Naive thymus-derived CD4-positive, alpha-beta T cell (primary cell): ENCODE measurements at regions not wholly inside any gene's neighbourhood (a gene's known extent, or its start where the extent isn't known, plus 50 kb on each side); places are given as distances from the start of the nearest gene placed in this dataset.

ENCODE experiments used
- ATAC-seq: fragments of 150-1000 bp; cut with Tn5 transposase; 2 replicates; pipeline ENCODE4 v1.10.0; 2021; ENCODE audit warnings: mild to moderate bottlenecking, moderate library complexity
- CTCF ChIA-PET: fragments of 350-600 bp; sonication (Branson Sonifier 250); formaldehyde crosslinking; loops from one replicate; lab custom pipeline; 2021; ENCODE audit warnings: antibody characterized with exemption; lab: Charles Lee
- POLR2A ChIA-PET: fragments of 350-600 bp; sonication (Branson Sonifier 250); formaldehyde crosslinking; loops from one replicate; lab custom pipeline; 2021; ENCODE audit warnings: antibody characterized with exemption, inconsistent platforms; lab: Charles Lee
- DNase-seq, 9 donors: peaks; one replicate each; pipeline versions ENCODE4 v3.0.0 to v3.0.0-alpha.2; 2020 to 2022; ENCODE audit warnings: mixed read lengths in 1 of 9
- H3K27ac ChIP-seq: one replicate; pipeline ENCODE4 v1.7.0; 2013; ENCODE audit warnings: mild to moderate bottlenecking, low read depth, low read length, moderate library complexity
- H3K27me3 ChIP-seq, 2 donors: one replicate each; pipeline ENCODE4 v1.7.0; 2013; ENCODE audit warnings: low read length in 2 of 2, mild to moderate bottlenecking in 2 of 2, moderate library complexity in 2 of 2; ENCODE audit not compliant: control insufficient read depth in 2 of 2, insufficient read depth in 2 of 2
- H3K36me3 ChIP-seq, 3 experiments: 1 replicate in 2 of 3; 2 replicates in 1 of 3; pipeline ENCODE4 v1.7.0; 2013; ENCODE audit warnings: low read length in 3 of 3, mild to moderate bottlenecking in 3 of 3, moderate library complexity in 1 of 3; ENCODE audit not compliant: insufficient read depth in 3 of 3, control insufficient read depth in 2 of 3
- H3K4me1 ChIP-seq, 2 donors: one replicate each; pipeline ENCODE4 v1.7.0; 2013; ENCODE audit warnings: low read length in 2 of 2, mild to moderate bottlenecking in 2 of 2, moderate library complexity in 1 of 2; ENCODE audit not compliant: control insufficient read depth in 2 of 2, insufficient read depth in 2 of 2
- H3K4me3 ChIP-seq: 2 replicates; pipeline ENCODE4 v1.7.0; 2013; ENCODE audit warnings: mild to moderate bottlenecking, low read length
- H3K9me3 ChIP-seq, 3 experiments: 1 replicate in 2 of 3; 2 replicates in 1 of 3; pipeline ENCODE4 v1.7.0; 2013; ENCODE audit warnings: low read length in 3 of 3; ENCODE audit not compliant: control insufficient read depth in 2 of 3
- H3K27ac Mint-ChIP-seq, 9 donors: one replicate each; pipeline ENCODE4 v1.8.0; 2020 to 2022; ENCODE audit warnings: mixed read lengths in 9 of 9, mild to moderate bottlenecking in 8 of 9, moderate library complexity in 5 of 9, inconsistent platforms in 2 of 9
- H3K27me3 Mint-ChIP-seq, 5 donors: one replicate each; pipeline ENCODE4 v1.8.0; 2021 to 2022; ENCODE audit warnings: mixed read lengths in 5 of 5, mild to moderate bottlenecking in 1 of 5
- H3K36me3 Mint-ChIP-seq, 5 donors: one replicate each; pipeline ENCODE4 v1.8.0; 2020 to 2022; ENCODE audit warnings: mixed read lengths in 5 of 5, mild to moderate bottlenecking in 3 of 5, inconsistent platforms in 1 of 5
- H3K4me1 Mint-ChIP-seq, 7 donors: one replicate each; pipeline ENCODE4 v1.8.0; 2020 to 2022; ENCODE audit warnings: mixed read lengths in 7 of 7, mild to moderate bottlenecking in 3 of 7, inconsistent platforms in 1 of 7
- H3K4me3 Mint-ChIP-seq, 10 donors: one replicate each; pipeline ENCODE4 v1.8.0; 2020 to 2022; ENCODE audit warnings: mild to moderate bottlenecking in 10 of 10, mixed read lengths in 10 of 10, moderate library complexity in 6 of 10, inconsistent platforms in 2 of 10
- H3K9me3 Mint-ChIP-seq, 11 donors: one replicate each; pipeline ENCODE4 v1.8.0; 2020 to 2022; ENCODE audit warnings: mixed read lengths in 11 of 11, mild to moderate bottlenecking in 4 of 11, inconsistent platforms in 1 of 11, moderate library complexity in 1 of 11
- intact Hi-C, 2 donors: fragments of 100-400 bp; cut with micrococcal nuclease; formaldehyde crosslinking; loops; one replicate each; pipeline ENCODE4 v1.15.1; 2023

- peaks cover 0 to 26% (median 7%) of the 10 kb centered on the region in 11 donors for H3K9me3 Mint-ChIP-seq
- H3K27me3 Mint-ChIP-seq = peaks cover 0 to 8% (median 0%) of the 10 kb centered on the region in 5 donors
- no peak overlapping the region for H3K4me3 Mint-ChIP-seq
Measured at GRCh38 chr16:51310159-51310558, 159.1 kb upstream of the SALL1 start.

GRCh38 chr16:51306886-51307595, 156.0 kb upstream of the SALL1 start:
- ATAC-seq = no peak

More at GRCh38 chr16:51310159-51310558, 159.1 kb upstream of the SALL1 start:
- H3K27ac Mint-ChIP-seq = no peak overlapping the region
- H3K4me1 Mint-ChIP-seq = no peaks in the 10 kb centered on the region
- H3K4me1 ChIP-seq = no peaks in the 10 kb centered on the region
- CTCF ChIA-PET = no interaction called here
- DNase-seq (no peak), ATAC-seq (no peak)
- H3K36me3 Mint-ChIP-seq = no peaks in the 10 kb centered on the region
- no peaks in the 10 kb centered on the region for H3K27me3 ChIP-seq
- intact Hi-C loops = no loop called here
- H3K4me3 ChIP-seq = no peak overlapping the region
- H3K9me3 ChIP-seq = no peaks in the 10 kb centered on the region
- H3K27ac ChIP-seq = no peak overlapping the region
- POLR2A ChIA-PET = no interaction called here
- no peaks in the 10 kb centered on the region for H3K36me3 ChIP-seq

GRCh38 chr16:51306116-51306515, 155.0 kb upstream of the SALL1 start:
- ChIA-PET POLR2A (no interaction called here), CTCF (no interaction called here)
- DNase-seq (no peak), ATAC-seq (no peak)
- no peak overlapping the region for H3K4me3 ChIP-seq
- Mint-ChIP-seq H3K27ac (no peak overlapping the region), H3K27me3 (peaks cover 0 to 8% (median 0%) of the 10 kb centered on the region in 5 donors), H3K4me3 (no peak overlapping the region), H3K9me3 (peaks cover 0 to 22% (median 7%) of the 10 kb centered on the region in 11 donors), H3K4me1 (no peaks in the 10 kb centered on the region), H3K36me3 (no peaks in the 10 kb centered on the region)
- H3K9me3 ChIP-seq = no peaks in the 10 kb centered on the region
- no peaks in the 10 kb centered on the region for H3K4me1 ChIP-seq
- no peak overlapping the region for H3K27ac ChIP-seq
- intact Hi-C loops = no loop called here
- H3K36me3 ChIP-seq = no peaks in the 10 kb centered on the region
- no peaks in the 10 kb centered on the region for H3K27me3 ChIP-seq

More at GRCh38 chr16:51306886-51307595, 156.0 kb upstream of the SALL1 start:
- H3K27ac ChIP-seq = no peak overlapping the region
- H3K9me3 ChIP-seq = no peaks in the 10 kb centered on the region
- H3K27me3 Mint-ChIP-seq = peaks cover 0 to 8% (median 0%) of the 10 kb centered on the region in 5 donors
- no peaks in the 10 kb centered on the region for H3K36me3 ChIP-seq
- intact Hi-C loops = no loop called here
- H3K4me1 Mint-ChIP-seq = no peaks in the 10 kb centered on the region
- no peak overlapping the region for H3K4me3 Mint-ChIP-seq
- DNase-seq = no peak
- ChIA-PET POLR2A (no interaction called here), CTCF (no interaction called here)
- H3K9me3 Mint-ChIP-seq = peaks cover 0 to 22% (median 7%) of the 10 kb centered on the region in 11 donors
- no peaks in the 10 kb centered on the region for H3K36me3 Mint-ChIP-seq
- no peaks in the 10 kb centered on the region for H3K27me3 ChIP-seq
- no peak overlapping the region for H3K4me3 ChIP-seq
- no peaks in the 10 kb centered on the region for H3K4me1 ChIP-seq
- H3K27ac Mint-ChIP-seq = no peak overlapping the region

GRCh38 chr16:51305337-51305736, 154.3 kb upstream of the SALL1 start:
- no peaks in the 10 kb centered on the region for H3K36me3 ChIP-seq
- H3K4me1 ChIP-seq = no peaks in the 10 kb centered on the region
- H3K36me3 Mint-ChIP-seq = no peaks in the 10 kb centered on the region
- intact Hi-C loops = no loop called here
- H3K9me3 Mint-ChIP-seq = peaks cover 0 to 22% (median 7%) of the 10 kb centered on the region in 11 donors
- ATAC-seq (no peak), DNase-seq (no peak)
- H3K4me3 Mint-ChIP-seq = no peak overlapping the region
- no peaks in the 10 kb centered on the region for H3K4me1 Mint-ChIP-seq
- H3K27ac ChIP-seq = no peak overlapping the region
- H3K27me3 ChIP-seq = no peaks in the 10 kb centered on the region
- H3K4me3 ChIP-seq = no peak overlapping the region
- no peaks in the 10 kb centered on the region for H3K9me3 ChIP-seq
- CTCF ChIA-PET = no interaction called here
- H3K27ac Mint-ChIP-seq = no peak overlapping the region
- H3K27me3 Mint-ChIP-seq = peaks cover 0 to 8% (median 0%) of the 10 kb centered on the region in 5 donors
- POLR2A ChIA-PET = no interaction called here

- Histone ChIP-seq H3K27me3 (no peaks in the 10 kb centered on the region), H3K4me3 (no peak overlapping the region), H3K4me1 (no peaks in the 10 kb centered on the region), H3K36me3 (no peaks in the 10 kb centered on the region), H3K27ac (no peak overlapping the region), H3K9me3 (no peaks in the 10 kb centered on the region)
- Mint-ChIP-seq H3K4me3 (no peak overlapping the region), H3K27ac (no peak overlapping the region), H3K36me3 (no peaks in the 10 kb centered on the region), H3K9me3 (peaks cover 3 to 35% (median 7%) of the 10 kb centered on the region in 11 donors), H3K27me3 (peaks cover 0 to 14% (median 0%) of the 10 kb centered on the region in 5 donors), H3K4me1 (no peaks in the 10 kb centered on the region)
- CTCF ChIA-PET = no interaction called here
- intact Hi-C loops = no loop called here
- DNase-seq (no peak), ATAC-seq (no peak)
- POLR2A ChIA-PET = no interaction called here
Measured at GRCh38 chr16:51302042-51302441, 151.0 kb upstream of the SALL1 start.

- H3K4me3 Mint-ChIP-seq = no peak overlapping the region
- intact Hi-C loops = no loop called here
- no peaks in the 10 kb centered on the region for H3K4me1 Mint-ChIP-seq
- no peak overlapping the region for H3K27ac Mint-ChIP-seq
- H3K27ac ChIP-seq = no peak overlapping the region
- H3K36me3 Mint-ChIP-seq = no peaks in the 10 kb centered on the region
- ChIA-PET POLR2A (no interaction called here), CTCF (no interaction called here)
- no peak overlapping the region for H3K4me3 ChIP-seq
- H3K27me3 ChIP-seq = no peaks in the 10 kb centered on the region
- no peaks in the 10 kb centered on the region for H3K9me3 ChIP-seq
- H3K9me3 Mint-ChIP-seq = peaks cover 0 to 23% (median 9%) of the 10 kb centered on the region in 11 donors
- H3K36me3 ChIP-seq = no peaks in the 10 kb centered on the region
- peaks cover 0 to 9% (median 0%) of the 10 kb centered on the region in 5 donors for H3K27me3 Mint-ChIP-seq
- no peak for DNase-seq
- H3K4me1 ChIP-seq = no peaks in the 10 kb centered on the region
- no peak for ATAC-seq
Measured at GRCh38 chr16:51298800-51299199, 147.7 kb upstream of the SALL1 start.
